GM15510 (cell line): ENCODE measurements at regions not wholly inside any gene's neighbourhood (a gene's known extent, or its start where the extent isn't known, plus 50 kb on each side); places are given as distances from the start of the nearest gene placed in this dataset.

Experiments
- POLR2A ChIP-seq: IDR thresholded peaks from 3 replicates; pipeline ENCODE4 v1.6.1; 2011; ENCODE audit warnings: borderline replicate concordance; ENCODE audit not compliant: insufficient read length; ENCODE audit errors: extremely low read depth

GRCh38 chr17:36686123-36686669 is 84.8 kb downstream of the MRM1 start:
- TF ChIP-seq POLR2A = no peak

- TF ChIP-seq POLR2A = no peak
These were observed 86.4 kb downstream of the MRM1 start for GRCh38 chr17:36687736-36688135.

- TF ChIP-seq POLR2A = no peak
These were observed 87.8 kb downstream of the MRM1 start for GRCh38 chr17:36689089-36689667.

GRCh38 chr17:36690190-36690589 is 88.8 kb downstream of the MRM1 start:
- TF ChIP-seq POLR2A = no peak

- no peak for TF ChIP-seq POLR2A
These were observed 90.2 kb downstream of the MRM1 start for GRCh38 chr17:36691606-36692005.

- TF ChIP-seq POLR2A = no peak
These were observed 93.7 kb downstream of the MRM1 start for GRCh38 chr17:36695082-36695481.

- TF ChIP-seq POLR2A = no peak
These were observed 95.4 kb downstream of the MRM1 start for GRCh38 chr17:36696805-36697204.

GRCh38 chr17:36697903-36698530 is 96.6 kb downstream of the MRM1 start:
- TF ChIP-seq POLR2A = no peak

- no peak for TF ChIP-seq POLR2A
These were observed 100.2 kb downstream of the MRM1 start for GRCh38 chr17:36701429-36702099.

- no peak for TF ChIP-seq POLR2A
These were observed 101.3 kb downstream of the MRM1 start for GRCh38 chr17:36702636-36703035.

- TF ChIP-seq POLR2A = no peak
These were observed 102.5 kb downstream of the MRM1 start for GRCh38 chr17:36703860-36704266.

GRCh38 chr17:36705283-36705795 is 104.0 kb downstream of the MRM1 start:
- no peak for TF ChIP-seq POLR2A

- no peak for TF ChIP-seq POLR2A
These were observed 104.7 kb downstream of the MRM1 start for GRCh38 chr17:36705874-36706731.

GRCh38 chr17:36707904-36708303 is 106.5 kb downstream of the MRM1 start:
- no peak for TF ChIP-seq POLR2A

GRCh38 chr17:36714789-36715188 is 113.4 kb downstream of the MRM1 start:
- no peak for TF ChIP-seq POLR2A

GRCh38 chr17:36715951-36716350 is 114.6 kb downstream of the MRM1 start:
- TF ChIP-seq POLR2A = no peak

- TF ChIP-seq POLR2A = no peak
These were observed 115.7 kb downstream of the MRM1 start for GRCh38 chr17:36717088-36717487.
